ENCODE measurements at regions not wholly inside any gene's neighbourhood (a gene's known extent, or its start where the extent isn't known, plus 50 kb on each side); places are given as distances from the start of the nearest gene placed in this dataset.

DNA sequence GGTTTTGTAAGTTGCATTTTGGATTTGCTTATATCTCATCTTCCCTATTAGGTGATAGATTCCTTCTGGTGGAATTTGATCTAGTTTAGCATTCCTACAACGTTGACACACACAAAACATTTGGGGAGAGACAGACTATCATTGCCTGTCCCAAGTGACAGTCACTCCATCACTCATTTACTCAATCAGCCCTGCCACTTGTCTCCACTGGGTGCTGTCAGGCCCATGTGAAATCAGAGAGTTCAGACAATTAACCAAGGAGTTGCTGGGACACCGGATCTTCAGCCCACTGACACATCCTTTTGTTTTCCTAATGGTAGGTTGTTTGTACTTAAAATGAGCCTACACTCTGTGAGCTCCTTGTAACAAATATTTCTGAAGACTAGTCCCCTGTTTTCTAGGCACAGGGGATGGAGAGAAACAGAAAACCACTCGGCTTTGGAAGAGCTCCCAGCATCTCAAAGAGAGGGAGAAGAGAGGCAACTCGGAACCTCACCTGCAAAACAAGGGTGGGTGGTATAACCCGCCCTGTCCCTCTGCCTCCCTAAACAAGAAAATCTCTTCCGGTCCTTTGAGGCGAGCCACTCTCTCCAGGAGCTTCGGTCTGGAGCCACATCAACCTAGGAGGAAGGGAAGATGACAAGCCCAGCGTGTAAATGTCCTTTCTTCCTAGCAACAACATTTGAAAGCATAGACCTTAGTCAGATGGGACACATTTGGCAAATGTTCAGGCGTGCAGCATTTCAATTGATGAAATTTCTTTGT lies 440.9 kb upstream of the KLF12 start:
- peak overlapping the region; percentile 33 to 38 for H3K4me3 ChIP-seq
- DNase-seq (ENCODE audit: extremely low spot score in 2 of 2): no peak
- H3K36me3 ChIP-seq: no peaks in the 10 kb centered on the region
- intact Hi-C loops (cut with DNase I): no loop called here
- H3K27me3 ChIP-seq: no peaks in the 10 kb centered on the region
- H3K9me3 ChIP-seq: no peaks in the 10 kb centered on the region
- TF ChIP-seq POLR2A (IDR thresholded peaks at IDR 0.05): no peak
- no peak for TF ChIP-seq POLR2AphosphoS5 (IDR thresholded peaks at IDR 0.05; ENCODE audit: insufficient read depth in 1 of 2, low read depth in 1 of 2)
- TF ChIP-seq, protein P1, sequence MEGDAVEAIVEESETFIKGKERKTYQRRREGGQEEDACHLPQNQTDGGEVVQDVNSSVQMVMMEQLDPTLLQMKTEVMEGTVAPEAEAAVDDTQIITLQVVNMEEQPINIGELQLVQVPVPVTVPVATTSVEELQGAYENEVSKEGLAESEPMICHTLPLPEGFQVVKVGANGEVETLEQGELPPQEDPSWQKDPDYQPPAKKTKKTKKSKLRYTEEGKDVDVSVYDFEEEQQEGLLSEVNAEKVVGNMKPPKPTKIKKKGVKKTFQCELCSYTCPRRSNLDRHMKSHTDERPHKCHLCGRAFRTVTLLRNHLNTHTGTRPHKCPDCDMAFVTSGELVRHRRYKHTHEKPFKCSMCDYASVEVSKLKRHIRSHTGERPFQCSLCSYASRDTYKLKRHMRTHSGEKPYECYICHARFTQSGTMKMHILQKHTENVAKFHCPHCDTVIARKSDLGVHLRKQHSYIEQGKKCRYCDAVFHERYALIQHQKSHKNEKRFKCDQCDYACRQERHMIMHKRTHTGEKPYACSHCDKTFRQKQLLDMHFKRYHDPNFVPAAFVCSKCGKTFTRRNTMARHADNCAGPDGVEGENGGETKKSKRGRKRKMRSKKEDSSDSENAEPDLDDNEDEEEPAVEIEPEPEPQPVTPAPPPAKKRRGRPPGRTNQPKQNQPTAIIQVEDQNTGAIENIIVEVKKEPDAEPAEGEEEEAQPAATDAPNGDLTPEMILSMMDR (IDR thresholded peaks at IDR 0.05): no peak
- H3K4me1 ChIP-seq: peaks cover 16% of the 10 kb centered on the region
- H3K27ac ChIP-seq: no peak overlapping the region

DNA sequence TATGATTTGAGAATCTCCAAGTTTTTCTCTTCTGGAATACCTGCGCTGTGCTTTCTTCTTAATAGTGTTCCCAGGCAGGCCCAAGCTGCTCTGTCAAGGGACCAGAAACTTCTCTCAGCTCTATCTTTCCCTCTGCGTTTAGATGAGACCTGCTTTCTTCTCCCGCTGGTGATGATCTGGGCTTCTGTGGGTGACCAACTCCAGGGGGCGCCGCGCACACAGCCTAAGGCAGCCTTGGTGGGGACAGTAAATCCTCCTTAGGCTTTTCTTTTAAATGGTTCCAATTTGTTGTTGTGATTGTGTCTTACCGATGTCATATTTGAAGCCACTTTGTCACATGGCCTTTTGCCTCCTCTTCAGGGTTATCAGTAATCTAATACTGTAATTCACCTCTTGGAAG lies 439.4 kb upstream of the KLF12 start:
- intact Hi-C loops (cut with DNase I): no loop called here
- no peaks in the 10 kb centered on the region for H3K27me3 ChIP-seq

DNA sequence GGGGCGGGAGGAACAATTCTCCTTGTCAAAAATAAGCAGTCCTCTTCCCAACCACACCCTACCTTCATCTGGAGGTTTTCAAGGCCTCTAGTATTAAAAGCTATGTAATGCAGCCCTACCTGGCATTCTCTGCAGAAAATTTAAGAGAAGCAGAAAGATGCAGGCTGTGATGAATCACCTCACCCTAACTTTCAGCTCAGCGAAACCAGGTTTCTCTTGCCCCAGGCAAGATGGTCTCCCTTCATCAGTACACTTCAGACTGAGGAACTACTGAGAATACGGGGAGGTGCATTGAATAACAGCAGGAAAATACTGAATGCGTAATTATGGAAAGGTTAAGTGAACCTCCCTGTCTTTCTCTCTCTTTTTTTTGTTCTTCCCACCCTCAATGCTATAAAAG lies 437.6 kb upstream of the KLF12 start:
- Histone ChIP-seq H3K4me3 (no peak overlapping the region), H3K4me1 (peaks cover 16% of the 10 kb centered on the region), H3K27ac (no peak overlapping the region), H3K36me3 (no peaks in the 10 kb centered on the region), H3K9me3 (no peaks in the 10 kb centered on the region), H3K27me3 (no peaks in the 10 kb centered on the region)
- TF ChIP-seq POLR2AphosphoS5 (IDR thresholded peaks at IDR 0.05; ENCODE audit: insufficient read depth in 1 of 2, low read depth in 1 of 2): no peak
- TF ChIP-seq POLR2A (IDR thresholded peaks at IDR 0.05): no peak
- TF ChIP-seq, protein P1 (IDR thresholded peaks at IDR 0.05): no peak
- DNase-seq (ENCODE audit: extremely low spot score in 2 of 2): no peak
- intact Hi-C loops (cut with DNase I): no loop called here

More for the DNA sequence above, 439.4 kb upstream of the KLF12 start:
- Histone ChIP-seq H3K36me3 (no peaks in the 10 kb centered on the region), H3K4me3 (no peak overlapping the region), H3K9me3 (no peaks in the 10 kb centered on the region), H3K4me1 (peaks cover 16% of the 10 kb centered on the region), H3K27ac (no peak overlapping the region)
- no peak for DNase-seq (ENCODE audit: extremely low spot score in 2 of 2)
- TF ChIP-seq, protein P1 (IDR thresholded peaks at IDR 0.05): no peak
- TF ChIP-seq POLR2AphosphoS5 (IDR thresholded peaks at IDR 0.05; ENCODE audit: insufficient read depth in 1 of 2, low read depth in 1 of 2) (no peak), POLR2A (IDR thresholded peaks at IDR 0.05) (no peak)

- no peaks in the 10 kb centered on the region for H3K9me3 ChIP-seq
- no peak overlapping the region for H3K27ac ChIP-seq
- peaks cover 8% of the 10 kb centered on the region for H3K4me1 ChIP-seq
- no peak overlapping the region for H3K4me3 ChIP-seq
- no peaks in the 10 kb centered on the region for H3K27me3 ChIP-seq
- TF ChIP-seq POLR2A (IDR thresholded peaks at IDR 0.05): no peak
- no peak for TF ChIP-seq POLR2AphosphoS5 (IDR thresholded peaks at IDR 0.05; ENCODE audit: insufficient read depth in 1 of 2, low read depth in 1 of 2)
- TF ChIP-seq, protein P1 (IDR thresholded peaks at IDR 0.05): no peak
- DNase-seq (ENCODE audit: extremely low spot score in 2 of 2): no peak
- intact Hi-C loops (cut with DNase I): no loop called here
- no peaks in the 10 kb centered on the region for H3K36me3 ChIP-seq
Observed at GRCh38 chr13:74570834-74571233, 436.6 kb upstream of the KLF12 start.

DNA sequence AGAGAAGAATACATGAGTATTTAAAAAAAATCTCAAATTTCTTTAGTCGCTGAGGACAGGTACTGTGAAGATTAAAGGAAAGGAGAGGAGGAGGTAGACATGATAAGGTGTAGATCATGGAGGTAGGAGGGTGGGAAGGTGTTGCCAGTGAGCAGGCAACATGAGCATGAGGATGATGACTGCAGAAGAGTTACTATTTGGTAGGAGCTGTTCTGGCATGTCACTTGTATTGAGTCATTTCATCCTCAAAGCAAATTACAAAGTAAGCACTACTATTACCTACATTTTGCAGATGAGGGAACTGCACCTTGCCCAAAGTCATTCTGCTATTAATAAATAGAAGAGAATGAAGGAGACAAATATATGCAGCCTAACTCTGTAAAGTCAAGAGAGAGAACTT lies 435.8 kb upstream of the KLF12 start:
- no peak overlapping the region for H3K27ac ChIP-seq
- intact Hi-C loops (cut with DNase I): no loop called here
- TF ChIP-seq POLR2A (IDR thresholded peaks at IDR 0.05) (no peak), POLR2AphosphoS5 (IDR thresholded peaks at IDR 0.05; ENCODE audit: insufficient read depth in 1 of 2, low read depth in 1 of 2) (no peak)
- TF ChIP-seq, protein P1 (IDR thresholded peaks at IDR 0.05): no peak

More for the DNA sequence above, 435.8 kb upstream of the KLF12 start:
- H3K9me3 ChIP-seq: no peaks in the 10 kb centered on the region
- H3K36me3 ChIP-seq: no peaks in the 10 kb centered on the region
- H3K4me3 ChIP-seq: no peak overlapping the region
- H3K4me1 ChIP-seq: peaks cover under 1% of the 10 kb centered on the region
- H3K27me3 ChIP-seq: no peaks in the 10 kb centered on the region
- DNase-seq (ENCODE audit: extremely low spot score in 2 of 2): no peak
